ENCODE measurements at regions not wholly inside any gene's neighbourhood (a gene's known extent, or its start where the extent isn't known, plus 50 kb on each side); places are given as distances from the start of the nearest gene placed in this dataset.

DNA sequence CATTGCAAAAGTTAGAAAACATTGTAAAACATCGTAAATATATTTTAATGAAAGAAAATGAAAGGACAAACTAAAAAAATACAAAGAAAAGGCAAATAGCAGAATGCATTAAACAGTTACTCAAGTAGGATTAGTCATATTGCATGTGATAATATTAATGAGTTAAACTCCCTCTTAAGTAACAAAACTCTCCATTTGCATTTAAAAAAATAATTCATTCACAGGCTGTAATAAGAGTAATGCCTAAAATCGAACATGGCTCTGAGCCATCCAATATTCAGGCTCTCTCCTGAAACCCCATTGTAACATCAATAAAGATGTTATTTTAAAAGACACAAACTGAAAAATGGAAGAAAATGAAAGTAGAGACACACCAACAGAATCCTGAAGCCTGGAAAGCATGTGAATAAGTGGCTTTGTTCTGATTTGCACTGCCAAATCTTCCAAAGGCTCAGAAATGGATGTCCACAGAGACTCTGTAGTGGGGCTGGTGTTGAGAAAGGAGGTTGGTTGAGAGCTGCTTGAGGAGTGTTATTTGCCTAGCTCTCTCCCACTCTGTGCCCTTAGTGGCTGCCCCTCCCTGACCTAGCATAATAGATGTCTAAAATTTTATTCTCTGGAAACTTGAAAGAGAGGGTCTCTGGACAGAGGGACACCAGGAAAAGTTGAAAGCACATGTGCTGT, 268.3 kb upstream of the MEOX2 start (continued):
- TF ChIP-seq, protein P1, sequence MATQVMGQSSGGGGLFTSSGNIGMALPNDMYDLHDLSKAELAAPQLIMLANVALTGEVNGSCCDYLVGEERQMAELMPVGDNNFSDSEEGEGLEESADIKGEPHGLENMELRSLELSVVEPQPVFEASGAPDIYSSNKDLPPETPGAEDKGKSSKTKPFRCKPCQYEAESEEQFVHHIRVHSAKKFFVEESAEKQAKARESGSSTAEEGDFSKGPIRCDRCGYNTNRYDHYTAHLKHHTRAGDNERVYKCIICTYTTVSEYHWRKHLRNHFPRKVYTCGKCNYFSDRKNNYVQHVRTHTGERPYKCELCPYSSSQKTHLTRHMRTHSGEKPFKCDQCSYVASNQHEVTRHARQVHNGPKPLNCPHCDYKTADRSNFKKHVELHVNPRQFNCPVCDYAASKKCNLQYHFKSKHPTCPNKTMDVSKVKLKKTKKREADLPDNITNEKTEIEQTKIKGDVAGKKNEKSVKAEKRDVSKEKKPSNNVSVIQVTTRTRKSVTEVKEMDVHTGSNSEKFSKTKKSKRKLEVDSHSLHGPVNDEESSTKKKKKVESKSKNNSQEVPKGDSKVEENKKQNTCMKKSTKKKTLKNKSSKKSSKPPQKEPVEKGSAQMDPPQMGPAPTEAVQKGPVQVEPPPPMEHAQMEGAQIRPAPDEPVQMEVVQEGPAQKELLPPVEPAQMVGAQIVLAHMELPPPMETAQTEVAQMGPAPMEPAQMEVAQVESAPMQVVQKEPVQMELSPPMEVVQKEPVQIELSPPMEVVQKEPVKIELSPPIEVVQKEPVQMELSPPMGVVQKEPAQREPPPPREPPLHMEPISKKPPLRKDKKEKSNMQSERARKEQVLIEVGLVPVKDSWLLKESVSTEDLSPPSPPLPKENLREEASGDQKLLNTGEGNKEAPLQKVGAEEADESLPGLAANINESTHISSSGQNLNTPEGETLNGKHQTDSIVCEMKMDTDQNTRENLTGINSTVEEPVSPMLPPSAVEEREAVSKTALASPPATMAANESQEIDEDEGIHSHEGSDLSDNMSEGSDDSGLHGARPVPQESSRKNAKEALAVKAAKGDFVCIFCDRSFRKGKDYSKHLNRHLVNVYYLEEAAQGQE (IDR thresholded peaks at IDR 0.05; ENCODE audit: borderline replicate concordance) = no peak
- TF ChIP-seq, protein P1 (CRISPR knock-in tag; IDR thresholded peaks at IDR 0.05; ENCODE audit: low read depth) = no peak
- TF ChIP-seq DACH1 (IDR thresholded peaks at IDR 0.05; ENCODE audit: partially characterized antibody) (no peak), FOXK2 (conservative IDR thresholded peaks at IDR 0.05 in 1 of 2, IDR thresholded peaks at IDR 0.05 in 1 of 2; ENCODE audit: low read depth in 2 of 2) (no peak), NFRKB (IDR thresholded peaks at IDR 0.05; ENCODE audit: low read depth) (no peak)
- TF ChIP-seq, protein P2, sequence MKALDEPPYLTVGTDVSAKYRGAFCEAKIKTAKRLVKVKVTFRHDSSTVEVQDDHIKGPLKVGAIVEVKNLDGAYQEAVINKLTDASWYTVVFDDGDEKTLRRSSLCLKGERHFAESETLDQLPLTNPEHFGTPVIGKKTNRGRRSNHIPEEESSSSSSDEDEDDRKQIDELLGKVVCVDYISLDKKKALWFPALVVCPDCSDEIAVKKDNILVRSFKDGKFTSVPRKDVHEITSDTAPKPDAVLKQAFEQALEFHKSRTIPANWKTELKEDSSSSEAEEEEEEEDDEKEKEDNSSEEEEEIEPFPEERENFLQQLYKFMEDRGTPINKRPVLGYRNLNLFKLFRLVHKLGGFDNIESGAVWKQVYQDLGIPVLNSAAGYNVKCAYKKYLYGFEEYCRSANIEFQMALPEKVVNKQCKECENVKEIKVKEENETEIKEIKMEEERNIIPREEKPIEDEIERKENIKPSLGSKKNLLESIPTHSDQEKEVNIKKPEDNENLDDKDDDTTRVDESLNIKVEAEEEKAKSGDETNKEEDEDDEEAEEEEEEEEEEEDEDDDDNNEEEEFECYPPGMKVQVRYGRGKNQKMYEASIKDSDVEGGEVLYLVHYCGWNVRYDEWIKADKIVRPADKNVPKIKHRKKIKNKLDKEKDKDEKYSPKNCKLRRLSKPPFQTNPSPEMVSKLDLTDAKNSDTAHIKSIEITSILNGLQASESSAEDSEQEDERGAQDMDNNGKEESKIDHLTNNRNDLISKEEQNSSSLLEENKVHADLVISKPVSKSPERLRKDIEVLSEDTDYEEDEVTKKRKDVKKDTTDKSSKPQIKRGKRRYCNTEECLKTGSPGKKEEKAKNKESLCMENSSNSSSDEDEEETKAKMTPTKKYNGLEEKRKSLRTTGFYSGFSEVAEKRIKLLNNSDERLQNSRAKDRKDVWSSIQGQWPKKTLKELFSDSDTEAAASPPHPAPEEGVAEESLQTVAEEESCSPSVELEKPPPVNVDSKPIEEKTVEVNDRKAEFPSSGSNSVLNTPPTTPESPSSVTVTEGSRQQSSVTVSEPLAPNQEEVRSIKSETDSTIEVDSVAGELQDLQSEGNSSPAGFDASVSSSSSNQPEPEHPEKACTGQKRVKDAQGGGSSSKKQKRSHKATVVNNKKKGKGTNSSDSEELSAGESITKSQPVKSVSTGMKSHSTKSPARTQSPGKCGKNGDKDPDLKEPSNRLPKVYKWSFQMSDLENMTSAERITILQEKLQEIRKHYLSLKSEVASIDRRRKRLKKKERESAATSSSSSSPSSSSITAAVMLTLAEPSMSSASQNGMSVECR (CRISPR knock-in tag; IDR thresholded peaks at IDR 0.05) = no peak
